ENCODE measurements at regions not wholly inside any gene's neighbourhood (a gene's known extent, or its start where the extent isn't known, plus 50 kb on each side); places are given as distances from the start of the nearest gene placed in this dataset.

GRCh38 chr9:79222483-79222882 is 349.3 kb upstream of the TLE4 start:
- no peaks in the 10 kb centered on the region for H3K36me3 ChIP-seq (ENCODE audit: control insufficient read depth in 3 of 3, insufficient read depth in 2 of 3, low read depth in 1 of 3, low read length in 3 of 3)
- H3K4me3 ChIP-seq (ENCODE audit: low read depth in 1 of 3, low read length in 3 of 3), result no peak overlapping the region
- H3K4me1 ChIP-seq (ENCODE audit: control insufficient read depth in 3 of 3, insufficient read depth in 2 of 3, low read depth in 1 of 3, low read length in 2 of 3), result no peaks in the 10 kb centered on the region
- no peak overlapping the region for H3K27ac ChIP-seq (ENCODE audit: low read depth in 1 of 3, low read length in 2 of 3)
- FAIRE-seq (no peak), DNase-seq (no peak)
- no peaks in the 10 kb centered on the region for H3K27me3 ChIP-seq (ENCODE audit: control insufficient read depth in 3 of 3, insufficient read depth in 3 of 3, low read length in 3 of 3)
- 85 to 89% (median 89%) methylated on average over 2 of the region's 2 CpGs for WGBS, 3 donors
- no peaks in the 10 kb centered on the region for H3K9me3 ChIP-seq (ENCODE audit: control insufficient read depth in 2 of 2, insufficient read depth in 1 of 2, low read depth in 1 of 2, low read length in 1 of 2)

DNA sequence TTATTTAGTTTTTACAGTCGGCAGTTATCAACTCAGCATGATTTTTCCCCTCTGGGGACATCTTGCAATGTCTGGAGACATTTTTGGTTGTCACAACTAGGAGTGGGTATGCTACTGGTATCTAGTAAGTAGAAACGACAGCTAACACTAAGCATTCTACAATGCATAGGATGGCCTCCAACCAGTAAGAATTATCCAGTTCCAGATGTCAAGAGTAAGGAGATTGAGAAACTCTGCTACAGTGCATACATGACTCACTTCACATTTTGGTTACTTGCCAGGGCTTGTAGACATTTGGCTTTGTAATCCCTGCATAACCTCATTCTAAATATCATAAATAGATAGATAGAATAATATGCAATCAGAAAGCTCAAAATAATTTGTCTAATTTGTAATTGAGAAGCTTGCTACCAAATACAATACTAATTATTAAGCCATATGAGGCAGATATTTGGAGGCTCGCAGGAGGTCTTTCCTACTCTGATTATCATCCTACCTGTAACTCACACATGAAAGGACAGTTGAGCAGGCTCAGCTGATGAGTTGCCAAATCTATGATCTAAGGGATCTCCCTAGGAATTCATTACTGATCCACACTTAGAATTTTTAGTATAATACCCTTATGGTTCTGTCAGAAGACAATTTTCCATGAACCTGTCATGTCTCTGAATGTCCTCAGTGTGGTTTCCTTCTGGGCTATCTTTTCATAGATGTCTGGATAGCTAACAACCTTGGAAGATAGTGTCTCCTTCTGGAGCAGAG is 346.9 kb upstream of the TLE4 start:
- DNase-seq, result no peak
- Histone ChIP-seq H3K27me3 (ENCODE audit: control insufficient read depth in 3 of 3, insufficient read depth in 3 of 3, low read length in 3 of 3) (no peaks in the 10 kb centered on the region), H3K36me3 (ENCODE audit: control insufficient read depth in 3 of 3, insufficient read depth in 2 of 3, low read depth in 1 of 3, low read length in 3 of 3) (no peaks in the 10 kb centered on the region), H3K4me3 (ENCODE audit: low read depth in 1 of 3, low read length in 3 of 3) (no peak overlapping the region), H3K9me3 (ENCODE audit: control insufficient read depth in 2 of 2, insufficient read depth in 1 of 2, low read depth in 1 of 2, low read length in 1 of 2) (no peaks in the 10 kb centered on the region), H3K4me1 (ENCODE audit: control insufficient read depth in 3 of 3, insufficient read depth in 2 of 3, low read depth in 1 of 3, low read length in 2 of 3) (no peaks in the 10 kb centered on the region), H3K27ac (ENCODE audit: low read depth in 1 of 3, low read length in 2 of 3) (no peak overlapping the region)
- WGBS, 3 donors, result 72 to 78% (median 77%) methylated on average over 3 of the region's 3 CpGs
- FAIRE-seq, result no peak

DNA sequence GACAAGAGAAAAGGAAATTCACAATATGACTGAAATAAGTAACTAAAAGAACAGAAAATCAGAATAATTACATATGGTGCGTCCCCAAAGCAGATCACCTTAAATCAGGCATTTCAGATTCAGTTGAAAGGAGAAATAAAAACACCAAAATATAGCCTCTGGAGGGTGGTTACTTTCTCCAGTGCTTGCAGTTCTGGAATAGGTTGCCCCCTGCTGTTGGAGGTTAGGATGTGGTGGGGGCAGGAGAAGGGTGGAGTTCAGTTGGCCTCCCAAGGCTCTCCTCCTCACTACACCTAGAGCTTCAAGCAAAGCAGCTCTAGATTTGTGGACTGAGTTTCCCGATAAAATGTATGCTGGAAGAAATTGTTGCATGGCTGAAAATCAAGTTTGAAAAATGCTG is 338.2 kb upstream of the TLE4 start:
- DNase-seq, result no peak
- 86 to 93% (median 93%) methylated on average over 2 of the region's 2 CpGs for WGBS, 3 donors
- Histone ChIP-seq H3K27ac (ENCODE audit: low read depth in 1 of 3, low read length in 2 of 3) (no peak overlapping the region), H3K36me3 (ENCODE audit: control insufficient read depth in 3 of 3, insufficient read depth in 2 of 3, low read depth in 1 of 3, low read length in 3 of 3) (no peaks in the 10 kb centered on the region), H3K27me3 (ENCODE audit: control insufficient read depth in 3 of 3, insufficient read depth in 3 of 3, low read length in 3 of 3) (no peaks in the 10 kb centered on the region), H3K4me1 (ENCODE audit: control insufficient read depth in 3 of 3, insufficient read depth in 2 of 3, low read depth in 1 of 3, low read length in 2 of 3) (no peaks in the 10 kb centered on the region), H3K9me3 (ENCODE audit: control insufficient read depth in 2 of 2, insufficient read depth in 1 of 2, low read depth in 1 of 2, low read length in 1 of 2) (no peaks in the 10 kb centered on the region), H3K4me3 (ENCODE audit: low read depth in 1 of 3, low read length in 3 of 3) (no peak overlapping the region)
- FAIRE-seq, result no peak

GRCh38 chr9:79236466-79236865 is 335.3 kb upstream of the TLE4 start:
- no peak for FAIRE-seq
- Histone ChIP-seq H3K4me3 (ENCODE audit: low read depth in 1 of 3, low read length in 3 of 3) (no peak overlapping the region), H3K27me3 (ENCODE audit: control insufficient read depth in 3 of 3, insufficient read depth in 3 of 3, low read length in 3 of 3) (peaks cover 0 to 3% (median 0%) of the 10 kb centered on the region in 3 donors), H3K9me3 (ENCODE audit: control insufficient read depth in 2 of 2, insufficient read depth in 1 of 2, low read depth in 1 of 2, low read length in 1 of 2) (no peaks in the 10 kb centered on the region), H3K36me3 (ENCODE audit: control insufficient read depth in 3 of 3, insufficient read depth in 2 of 3, low read depth in 1 of 3, low read length in 3 of 3) (no peaks in the 10 kb centered on the region), H3K27ac (ENCODE audit: low read depth in 1 of 3, low read length in 2 of 3) (no peak overlapping the region), H3K4me1 (ENCODE audit: control insufficient read depth in 3 of 3, insufficient read depth in 2 of 3, low read depth in 1 of 3, low read length in 2 of 3) (no peaks in the 10 kb centered on the region)
- no peak for DNase-seq
- 36 to 58% (median 42%) methylated on average over 2 of the region's 2 CpGs for WGBS, 3 donors

GRCh38 chr9:79237861-79238260 is 333.9 kb upstream of the TLE4 start:
- Histone ChIP-seq H3K4me3 (ENCODE audit: low read depth in 1 of 3, low read length in 3 of 3) (no peak overlapping the region), H3K4me1 (ENCODE audit: control insufficient read depth in 3 of 3, insufficient read depth in 2 of 3, low read depth in 1 of 3, low read length in 2 of 3) (no peaks in the 10 kb centered on the region), H3K27ac (ENCODE audit: low read depth in 1 of 3, low read length in 2 of 3) (no peak overlapping the region), H3K27me3 (ENCODE audit: control insufficient read depth in 3 of 3, insufficient read depth in 3 of 3, low read length in 3 of 3) (peaks cover 0 to 3% (median 0%) of the 10 kb centered on the region in 3 donors), H3K36me3 (ENCODE audit: control insufficient read depth in 3 of 3, insufficient read depth in 2 of 3, low read depth in 1 of 3, low read length in 3 of 3) (no peaks in the 10 kb centered on the region), H3K9me3 (ENCODE audit: control insufficient read depth in 2 of 2, insufficient read depth in 1 of 2, low read depth in 1 of 2, low read length in 1 of 2) (no peaks in the 10 kb centered on the region)
- DNase-seq, result no peak
- FAIRE-seq, result no peak
- 52 to 59% (median 57%) methylated on average over 1 of the region's 1 CpG for WGBS, 3 donors

DNA sequence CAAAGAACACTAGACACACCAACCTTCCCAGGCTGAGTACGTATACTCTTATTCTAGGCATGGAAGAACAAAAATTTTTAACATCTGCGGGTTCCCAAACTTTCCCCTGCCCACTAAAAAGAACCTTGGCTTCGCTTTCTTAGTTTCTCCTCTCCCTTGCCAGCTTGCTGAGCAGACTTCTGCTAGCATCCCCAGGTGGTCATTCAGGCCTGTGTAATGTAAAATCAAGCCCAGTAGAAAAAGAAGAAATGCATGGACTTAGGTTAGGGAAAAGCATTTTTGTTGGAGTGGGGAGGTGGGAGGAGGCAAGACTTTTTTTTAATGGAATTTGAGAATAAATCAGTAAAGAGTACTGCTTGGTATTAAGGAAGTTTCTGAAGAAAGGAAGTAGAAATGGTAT is 331.0 kb upstream of the TLE4 start:
- no peak overlapping the region for H3K27ac ChIP-seq (ENCODE audit: low read depth in 1 of 3, low read length in 2 of 3)
- H3K27me3 ChIP-seq (ENCODE audit: control insufficient read depth in 3 of 3, insufficient read depth in 3 of 3, low read length in 3 of 3), result peaks cover 0 to 3% (median 0%) of the 10 kb centered on the region in 3 donors
- no peak for FAIRE-seq
- WGBS, 3 donors, result 76 to 87% (median 77%) methylated on average over 3 of the region's 3 CpGs
- H3K9me3 ChIP-seq (ENCODE audit: control insufficient read depth in 2 of 2, insufficient read depth in 1 of 2, low read depth in 1 of 2, low read length in 1 of 2), result no peaks in the 10 kb centered on the region
- H3K36me3 ChIP-seq (ENCODE audit: control insufficient read depth in 3 of 3, insufficient read depth in 2 of 3, low read depth in 1 of 3, low read length in 3 of 3), result no peaks in the 10 kb centered on the region
- no peak for DNase-seq
- no peaks in the 10 kb centered on the region for H3K4me1 ChIP-seq (ENCODE audit: control insufficient read depth in 3 of 3, insufficient read depth in 2 of 3, low read depth in 1 of 3, low read length in 2 of 3)
- no peak overlapping the region for H3K4me3 ChIP-seq (ENCODE audit: low read depth in 1 of 3, low read length in 3 of 3)

GRCh38 chr9:79242489-79242888 is 329.3 kb upstream of the TLE4 start:
- no peaks in the 10 kb centered on the region for H3K36me3 ChIP-seq (ENCODE audit: control insufficient read depth in 3 of 3, insufficient read depth in 2 of 3, low read depth in 1 of 3, low read length in 3 of 3)
- no peak for DNase-seq
- no peaks in the 10 kb centered on the region for H3K4me1 ChIP-seq (ENCODE audit: control insufficient read depth in 3 of 3, insufficient read depth in 2 of 3, low read depth in 1 of 3, low read length in 2 of 3)
- H3K4me3 ChIP-seq (ENCODE audit: low read depth in 1 of 3, low read length in 3 of 3), result no peak overlapping the region
- H3K9me3 ChIP-seq (ENCODE audit: control insufficient read depth in 2 of 2, insufficient read depth in 1 of 2, low read depth in 1 of 2, low read length in 1 of 2), result no peaks in the 10 kb centered on the region
- H3K27ac ChIP-seq (ENCODE audit: low read depth in 1 of 3, low read length in 2 of 3), result no peak overlapping the region
- 55 to 65% (median 64%) methylated on average over 2 of the region's 2 CpGs for WGBS, 3 donors
- no peak for FAIRE-seq
- peaks cover 0 to 3% (median 0%) of the 10 kb centered on the region in 3 donors for H3K27me3 ChIP-seq (ENCODE audit: control insufficient read depth in 3 of 3, insufficient read depth in 3 of 3, low read length in 3 of 3)

DNA sequence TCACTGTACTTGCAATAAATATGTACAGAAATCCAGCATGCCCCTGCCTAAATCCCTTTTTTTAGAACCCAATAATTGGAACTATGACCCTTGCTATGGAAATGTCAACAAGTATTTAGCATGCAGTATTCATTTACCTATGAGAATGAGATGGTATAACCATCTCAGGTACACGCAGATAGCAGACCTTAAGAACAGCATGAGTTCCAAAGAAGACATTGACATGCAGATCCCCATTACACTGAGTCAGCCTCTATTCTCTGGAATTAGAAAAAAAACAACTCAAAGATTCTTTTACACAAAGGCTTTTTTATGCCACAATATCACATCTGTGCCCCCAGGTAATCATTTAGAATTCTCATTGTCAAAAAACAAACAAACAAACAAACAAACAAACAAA is 325.6 kb upstream of the TLE4 start:
- DNase-seq, result no peak
- H3K4me3 ChIP-seq (ENCODE audit: low read depth in 1 of 3, low read length in 3 of 3), result no peak overlapping the region
- H3K27ac ChIP-seq (ENCODE audit: low read depth in 1 of 3, low read length in 2 of 3), result no peak overlapping the region
- no peaks in the 10 kb centered on the region for H3K4me1 ChIP-seq (ENCODE audit: control insufficient read depth in 3 of 3, insufficient read depth in 2 of 3, low read depth in 1 of 3, low read length in 2 of 3)
- no peak for FAIRE-seq
- no peaks in the 10 kb centered on the region for H3K36me3 ChIP-seq (ENCODE audit: control insufficient read depth in 3 of 3, insufficient read depth in 2 of 3, low read depth in 1 of 3, low read length in 3 of 3)
- no peaks in the 10 kb centered on the region for H3K27me3 ChIP-seq (ENCODE audit: control insufficient read depth in 3 of 3, insufficient read depth in 3 of 3, low read length in 3 of 3)
- WGBS, 3 donors, result 71 to 72% (median 71%) methylated on average over 1 of the region's 1 CpG
- H3K9me3 ChIP-seq (ENCODE audit: control insufficient read depth in 2 of 2, insufficient read depth in 1 of 2, low read depth in 1 of 2, low read length in 1 of 2), result no peaks in the 10 kb centered on the region

- H3K4me3 ChIP-seq (ENCODE audit: low read depth in 1 of 3, low read length in 3 of 3), result no peak overlapping the region
- H3K27ac ChIP-seq (ENCODE audit: low read depth in 1 of 3, low read length in 2 of 3), result no peak overlapping the region
- no peak for DNase-seq
- H3K4me1 ChIP-seq (ENCODE audit: control insufficient read depth in 3 of 3, insufficient read depth in 2 of 3, low read depth in 1 of 3, low read length in 2 of 3), result no peaks in the 10 kb centered on the region
- no peaks in the 10 kb centered on the region for H3K27me3 ChIP-seq (ENCODE audit: control insufficient read depth in 3 of 3, insufficient read depth in 3 of 3, low read length in 3 of 3)
- no peak for FAIRE-seq
- no peaks in the 10 kb centered on the region for H3K9me3 ChIP-seq (ENCODE audit: control insufficient read depth in 2 of 2, insufficient read depth in 1 of 2, low read depth in 1 of 2, low read length in 1 of 2)
- no peaks in the 10 kb centered on the region for H3K36me3 ChIP-seq (ENCODE audit: control insufficient read depth in 3 of 3, insufficient read depth in 2 of 3, low read depth in 1 of 3, low read length in 3 of 3)
Measured at GRCh38 chr9:79247021-79247420, 324.7 kb upstream of the TLE4 start.

Measured in small intestine (tissue), 7 donors.